Stimulated activated CD4-positive, alpha-beta T cell treated with anti-CD3 and anti-CD28 coated beads, Interleukin-2, amount 100 ng/mL, for 24 hours (primary cell): ENCODE measurements at regions not wholly inside any gene's neighbourhood (a gene's known extent, or its start where the extent isn't known, plus 50 kb on each side); places are given as distances from the start of the nearest gene placed in this dataset.
"Not testable (repeated sequence)": the region's sequence is repeated elsewhere in the genome, so short reads cannot be mapped to it uniquely, and the experiment has no call there.

Source experiments
- DNase-seq, 2 donors: peaks; one replicate each; pipeline ENCODE4 v3.0.0-alpha.2; 2020

DNA sequence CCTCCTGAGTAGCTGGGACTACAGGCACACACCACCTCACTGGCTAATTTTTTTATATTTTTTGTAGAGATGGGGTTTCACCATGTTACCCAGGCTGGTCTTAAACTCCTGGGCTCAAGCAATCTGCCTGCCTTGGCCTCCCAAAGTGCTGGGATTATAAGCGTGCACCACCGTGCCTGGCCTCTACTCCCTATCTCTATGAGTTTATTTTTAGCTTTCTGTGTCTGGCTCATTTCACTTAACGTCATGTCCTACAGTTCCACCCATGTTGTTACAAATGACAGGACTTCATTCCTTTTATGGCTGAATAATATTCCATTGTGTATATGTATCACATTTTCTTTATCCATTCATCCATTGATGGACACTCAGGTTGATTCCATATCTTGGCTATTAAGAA is 164.2 kb upstream of the ZNF648 start:
- DNase-seq: not testable (repeated sequence)

DNA sequence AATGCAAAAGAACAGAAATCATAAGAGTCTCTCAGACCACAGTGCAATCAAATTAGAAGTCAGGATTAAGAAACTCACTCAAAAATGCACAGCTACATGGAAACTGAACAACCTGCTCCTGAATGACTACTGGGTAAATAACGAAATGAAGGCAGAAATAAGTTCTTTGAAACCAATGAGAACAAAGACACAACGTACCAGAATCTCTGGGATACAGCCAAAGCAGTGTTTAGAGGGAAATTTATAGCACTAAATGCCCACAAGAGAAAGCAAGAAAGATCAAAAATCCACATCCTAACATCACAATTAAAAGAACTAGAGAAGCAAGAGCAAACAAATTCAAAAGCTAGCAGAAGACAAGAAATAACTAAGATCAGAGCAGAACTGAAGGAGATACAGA is 160.5 kb upstream of the ZNF648 start:
- not testable (repeated sequence) for DNase-seq

DNA sequence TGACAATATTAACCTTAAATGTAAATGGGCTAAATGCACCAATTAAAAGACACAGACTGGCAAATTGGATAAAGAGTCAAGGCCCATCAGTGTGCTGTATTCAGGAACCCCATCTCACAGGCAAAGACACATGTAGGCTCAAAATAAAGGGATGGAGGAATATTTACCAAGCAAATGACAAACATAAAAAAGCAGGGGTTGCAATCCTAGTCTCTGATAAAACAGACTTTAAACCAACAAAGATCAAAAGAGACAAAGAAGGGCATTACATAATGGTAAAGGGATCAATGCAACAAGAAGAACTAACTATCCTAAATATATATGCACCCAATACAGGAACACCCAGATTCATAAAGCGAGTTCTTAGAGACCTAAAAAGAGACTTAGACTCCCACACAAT is 159.9 kb upstream of the ZNF648 start:
- DNase-seq: not testable (repeated sequence)

DNA sequence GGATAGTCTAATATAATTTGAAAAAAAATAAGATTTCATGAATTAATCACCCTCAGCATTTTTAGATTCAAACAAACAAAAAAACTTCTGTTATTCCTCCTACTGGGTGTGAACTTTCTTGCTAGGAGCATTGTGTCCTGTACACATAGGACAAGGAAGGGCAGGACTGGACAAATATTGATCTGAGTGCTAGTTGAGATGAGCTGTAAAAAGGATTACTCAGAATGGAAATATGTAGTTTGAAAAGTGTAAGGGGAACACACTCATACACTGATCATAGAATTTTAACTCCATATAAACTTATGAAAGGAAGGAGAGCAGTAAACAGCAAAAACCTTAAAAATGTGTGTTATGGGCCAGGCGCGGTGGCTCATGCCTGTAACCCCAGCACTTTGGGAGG is 156.5 kb upstream of the ZNF648 start:
- no peak for DNase-seq

DNA sequence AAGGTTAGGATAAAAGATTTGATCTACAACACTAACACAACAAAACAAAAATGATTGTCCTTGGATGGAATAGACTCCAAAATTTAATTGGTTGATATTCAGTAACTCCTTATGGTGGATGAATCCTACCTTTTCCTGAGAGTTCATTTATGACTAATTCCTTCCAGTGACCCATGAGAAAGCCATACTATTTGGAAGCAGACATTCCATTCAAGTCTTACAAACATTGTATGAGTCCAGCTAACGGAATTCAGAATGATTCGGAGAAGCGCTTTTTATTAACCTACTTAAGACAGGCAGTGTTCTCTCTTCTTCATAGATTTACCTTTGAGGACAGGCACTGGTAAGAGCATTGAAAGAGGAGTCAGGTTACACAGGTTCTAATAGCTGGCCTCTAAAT is 155.6 kb upstream of the ZNF648 start:
- no peak for DNase-seq

DNA sequence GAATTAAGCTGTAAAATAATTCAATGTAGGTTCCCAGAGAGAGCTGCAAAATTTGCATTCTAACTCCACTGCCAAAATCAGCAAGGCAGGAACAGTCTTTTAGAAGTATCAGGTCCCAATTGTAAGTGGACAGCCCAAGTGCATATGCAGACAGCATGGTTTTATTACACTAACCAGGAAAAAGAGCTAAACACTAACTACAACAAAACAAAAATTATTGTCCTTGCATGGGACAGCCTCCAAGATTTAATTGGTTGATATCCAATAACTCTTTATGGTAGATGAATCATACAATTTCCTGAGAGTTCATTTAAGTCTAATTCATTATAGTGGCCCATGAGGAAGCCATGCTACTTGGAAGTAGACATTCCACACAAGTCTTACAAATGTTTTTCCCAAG is 154.3 kb upstream of the ZNF648 start:
- no peak for DNase-seq

DNA sequence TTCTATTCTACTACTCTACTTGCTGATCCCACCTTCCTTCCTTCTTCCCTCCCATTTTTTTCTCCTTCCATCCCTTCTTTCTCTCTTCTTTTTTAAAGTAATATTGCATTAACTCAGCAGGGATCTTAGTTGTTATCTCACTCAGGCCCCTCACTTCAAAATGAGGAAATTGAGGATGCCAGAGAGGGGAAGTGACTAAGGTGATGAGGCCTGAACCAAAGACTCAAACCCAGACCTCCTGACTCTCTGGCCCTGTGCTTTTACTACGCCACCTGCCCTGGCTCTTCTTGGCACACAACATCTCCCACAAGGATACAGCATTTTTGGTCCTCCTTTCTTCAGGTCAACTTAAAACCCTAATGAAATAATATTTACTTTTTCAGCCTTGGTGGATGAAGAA is 151.7 kb upstream of the ZNF648 start:
- no peak for DNase-seq

DNA sequence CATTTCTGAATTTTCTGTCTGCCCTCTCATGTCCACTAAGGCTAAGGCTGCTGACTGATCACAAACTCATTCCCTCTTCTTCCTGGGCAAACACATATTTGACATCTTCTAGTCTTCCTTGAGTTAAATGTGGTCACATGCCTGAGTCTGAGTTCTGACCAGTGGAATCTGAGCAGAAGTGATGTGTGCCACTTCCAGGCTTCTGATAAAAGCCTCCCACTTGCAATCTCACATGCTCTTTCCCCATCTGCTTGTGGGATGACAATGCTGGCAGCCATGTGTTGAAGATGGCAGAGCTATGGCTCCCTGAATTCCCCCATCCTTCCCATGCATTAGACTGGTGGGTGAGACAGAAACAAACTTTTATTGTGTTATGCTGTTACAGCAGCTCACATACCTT is 149.9 kb upstream of the ZNF648 start:
- DNase-seq: no peak

DNA sequence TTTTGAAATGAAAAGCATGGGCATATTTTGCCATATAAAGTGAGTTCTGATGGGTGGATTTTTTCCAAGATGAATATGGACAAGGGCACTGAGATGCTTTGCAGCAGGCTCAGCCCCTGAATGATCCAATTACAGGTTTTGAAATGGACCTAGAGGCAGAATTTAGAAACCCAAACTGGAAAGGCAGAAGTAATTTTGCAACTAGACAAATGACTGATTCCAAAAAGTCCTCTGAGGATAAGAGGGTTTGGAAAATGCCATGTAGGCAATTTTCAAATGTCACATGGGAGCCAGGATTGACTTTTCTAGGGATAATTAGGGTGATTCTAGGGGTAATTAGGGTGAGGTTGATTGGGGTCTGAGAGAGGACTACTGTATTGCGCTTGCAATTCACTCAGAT is 148.9 kb upstream of the ZNF648 start:
- DNase-seq: no peak

DNA sequence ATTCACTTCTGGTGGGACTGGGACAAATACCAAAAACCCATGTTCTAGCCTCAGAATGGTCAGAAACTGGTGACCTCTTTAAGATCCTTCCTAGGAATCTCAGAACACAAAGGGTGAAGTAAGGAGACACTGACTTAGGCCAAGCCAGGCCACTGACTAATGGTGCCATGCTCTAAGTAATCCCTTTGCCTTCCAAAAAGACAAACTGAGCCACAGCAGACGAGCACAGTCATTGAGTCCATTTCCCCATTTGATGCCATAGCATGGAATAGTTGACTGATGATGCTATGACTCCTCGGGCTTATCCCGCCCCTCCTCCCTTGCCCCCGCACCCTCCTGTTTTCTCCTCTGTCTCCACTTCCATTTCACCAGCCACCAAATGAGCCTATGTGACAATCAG is 145.8 kb upstream of the ZNF648 start:
- DNase-seq: no peak

DNA sequence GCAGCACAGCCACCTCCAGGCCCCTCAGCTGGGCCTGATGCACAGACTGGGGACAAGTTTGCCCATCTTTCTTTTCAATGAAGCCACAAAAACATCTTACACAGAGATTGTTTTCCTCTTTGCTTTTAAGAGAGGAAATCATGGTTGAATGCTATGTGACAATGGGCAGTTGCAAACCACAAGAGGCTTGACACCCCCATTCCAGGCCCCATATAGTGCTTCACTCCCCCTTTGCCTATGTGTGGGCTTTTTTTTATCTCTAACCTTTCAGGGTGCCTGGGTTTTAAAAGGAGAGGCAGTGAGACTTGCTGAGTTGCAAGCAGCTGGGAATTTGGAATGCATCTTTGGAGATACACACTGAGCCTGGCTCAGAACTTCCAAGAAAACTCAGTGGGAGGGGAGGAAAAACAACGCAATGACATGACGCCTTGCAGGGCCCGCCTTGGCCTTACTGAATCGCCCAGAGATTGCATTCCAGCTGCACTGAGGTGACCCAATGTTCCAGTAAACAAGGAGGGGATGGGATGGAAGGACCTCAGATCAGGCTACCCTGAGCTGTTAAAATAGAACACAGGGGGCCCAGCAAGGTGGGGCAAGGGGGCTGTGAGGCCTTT is 145.2 kb upstream of the ZNF648 start:
- no peak for DNase-seq

DNA sequence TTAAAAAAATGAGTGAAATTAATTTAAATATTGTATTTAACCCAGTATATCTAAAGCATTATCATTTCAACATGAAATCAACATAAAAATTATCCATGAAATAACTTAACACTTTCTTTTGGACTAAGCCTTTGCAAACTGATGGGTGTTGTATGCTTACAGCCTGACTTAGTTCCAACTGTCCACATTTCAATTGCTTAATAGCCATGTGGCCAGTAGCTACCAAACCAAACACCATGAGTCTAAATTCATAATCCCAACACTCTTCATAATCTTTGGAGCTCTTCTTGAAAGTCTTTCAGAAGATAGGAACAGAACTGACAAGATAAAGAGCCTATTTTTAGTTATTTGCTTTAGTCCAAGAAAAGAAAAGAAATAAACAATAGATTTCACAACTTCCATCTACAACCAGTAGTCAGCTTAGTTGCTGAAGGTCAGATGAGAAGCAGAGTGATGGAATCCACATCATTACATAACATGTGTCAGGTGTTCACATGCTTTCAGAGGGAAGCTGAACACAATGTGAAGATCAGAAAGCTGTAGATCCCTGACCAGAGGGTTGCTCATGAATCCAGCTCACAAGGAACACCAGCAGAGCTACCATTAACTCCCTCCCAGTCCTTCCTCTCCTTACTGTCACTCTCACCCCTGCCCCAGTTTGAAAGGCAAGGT is 144.0 kb upstream of the ZNF648 start:
- no peak for DNase-seq

DNA sequence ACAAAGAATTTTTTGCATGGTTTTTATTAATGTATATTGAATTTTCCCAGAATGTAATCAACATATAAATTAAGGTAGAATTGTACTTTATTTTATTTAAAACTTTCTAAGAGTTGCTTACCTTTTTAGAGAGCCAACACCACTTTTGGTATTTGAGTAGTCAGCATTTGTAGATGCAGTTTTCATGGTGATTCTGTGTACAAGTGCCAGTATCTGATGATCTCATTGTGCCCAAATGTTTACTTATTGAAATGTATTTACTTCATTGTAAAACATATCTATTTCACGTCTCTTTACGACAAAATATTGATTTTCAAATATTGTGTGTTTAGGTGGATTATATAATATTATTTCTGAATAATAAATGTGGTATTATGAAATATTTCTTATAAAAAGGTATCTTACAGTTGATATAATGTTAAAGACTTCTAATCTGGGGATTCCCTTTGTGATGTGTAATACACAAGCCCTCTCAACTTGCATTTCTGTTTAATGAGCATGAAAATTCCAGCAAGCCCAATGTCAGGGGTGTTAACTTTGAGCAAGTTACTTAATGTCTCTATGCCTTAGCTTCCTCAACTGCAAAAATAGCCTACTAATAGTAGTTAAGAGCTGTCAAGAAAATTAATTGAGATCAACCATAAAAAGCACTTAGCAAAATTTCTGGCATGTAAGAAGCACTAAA is 141.8 kb upstream of the ZNF648 start:
- no peak for DNase-seq

DNA sequence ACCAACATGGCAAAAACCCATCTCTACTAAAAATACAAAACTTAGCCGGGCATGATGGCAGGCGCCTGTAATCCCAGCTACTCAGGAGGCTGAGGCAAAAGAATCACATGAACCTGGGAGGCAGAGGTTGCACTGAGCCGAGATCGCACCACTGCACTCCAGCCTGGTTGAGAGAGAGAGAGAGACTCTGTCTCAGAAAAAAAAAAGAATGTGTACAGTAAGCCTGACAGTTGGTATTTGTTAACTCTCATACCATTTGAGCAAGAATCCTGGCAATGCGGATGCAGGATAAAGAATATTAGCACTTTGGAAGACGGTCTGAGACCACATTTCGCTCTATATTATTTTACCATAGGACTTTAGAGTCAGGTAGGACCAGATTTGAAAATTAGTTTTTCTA is 140.0 kb upstream of the ZNF648 start:
- not testable (repeated sequence) for DNase-seq

DNA sequence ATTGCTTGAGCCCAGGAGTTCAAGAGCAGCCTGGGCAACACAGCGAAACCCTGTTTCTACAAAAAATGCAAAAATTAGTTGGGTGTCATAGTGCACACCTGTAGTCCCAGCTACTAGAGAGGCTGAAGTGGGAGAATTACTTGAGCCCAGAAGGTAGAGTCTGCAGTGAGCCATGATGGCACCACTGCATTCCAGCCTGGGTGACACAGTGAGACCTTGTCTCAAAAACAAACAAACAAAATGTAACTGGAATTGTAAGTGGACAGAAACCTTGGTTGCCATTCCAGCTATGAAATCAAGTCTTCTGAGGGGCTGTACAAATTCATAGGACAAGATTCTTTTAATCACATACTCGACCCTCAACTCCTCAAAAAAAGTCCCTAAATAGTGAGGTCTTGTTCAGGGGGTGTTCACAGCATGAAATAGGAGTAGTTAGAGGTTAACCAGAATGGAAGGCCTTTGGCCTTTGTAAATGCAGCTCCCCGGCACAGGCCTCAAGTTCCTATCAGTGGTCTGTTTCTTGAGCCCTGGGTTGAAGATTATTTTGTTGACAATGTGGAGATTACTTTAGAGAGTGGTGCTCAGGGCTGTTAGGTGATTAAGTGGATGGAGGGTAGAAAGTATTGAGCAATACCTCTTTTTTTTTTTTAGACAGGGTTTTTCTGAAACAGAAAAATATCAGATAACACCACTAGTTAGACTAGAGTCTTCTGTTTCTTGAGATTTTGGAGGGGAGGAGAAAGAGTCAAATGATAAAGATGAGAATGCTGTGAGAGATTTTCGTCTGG is 138.7 kb upstream of the ZNF648 start:
- DNase-seq: no peak

DNA sequence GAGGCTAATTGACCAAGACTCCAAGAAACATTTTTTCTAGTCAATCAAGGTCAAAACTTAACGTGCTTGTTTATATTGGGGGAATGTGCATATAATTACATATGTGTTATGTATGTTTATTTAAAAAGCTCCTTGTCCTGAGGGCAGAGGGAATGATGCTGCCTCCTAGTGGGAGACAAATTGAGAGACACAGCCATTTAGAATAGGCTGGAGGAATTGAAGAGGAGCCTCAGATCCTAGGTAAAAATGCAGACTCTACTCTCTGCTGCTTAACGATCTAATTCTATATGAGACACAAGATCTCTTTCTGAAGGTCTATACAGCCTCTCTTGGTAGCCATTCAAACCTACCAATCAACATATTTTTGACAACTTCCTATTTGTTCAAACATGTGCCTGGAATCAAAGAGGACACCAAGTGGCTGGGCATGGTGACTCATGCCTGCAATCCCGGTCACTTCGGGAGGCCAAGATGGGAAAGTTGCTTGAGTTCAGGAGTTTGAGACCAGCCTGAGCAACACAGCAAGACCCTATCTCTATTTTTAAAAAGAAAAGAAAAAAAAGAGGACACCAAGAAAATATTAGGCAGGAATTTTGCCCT is 136.6 kb upstream of the ZNF648 start:
- no peak for DNase-seq

DNA sequence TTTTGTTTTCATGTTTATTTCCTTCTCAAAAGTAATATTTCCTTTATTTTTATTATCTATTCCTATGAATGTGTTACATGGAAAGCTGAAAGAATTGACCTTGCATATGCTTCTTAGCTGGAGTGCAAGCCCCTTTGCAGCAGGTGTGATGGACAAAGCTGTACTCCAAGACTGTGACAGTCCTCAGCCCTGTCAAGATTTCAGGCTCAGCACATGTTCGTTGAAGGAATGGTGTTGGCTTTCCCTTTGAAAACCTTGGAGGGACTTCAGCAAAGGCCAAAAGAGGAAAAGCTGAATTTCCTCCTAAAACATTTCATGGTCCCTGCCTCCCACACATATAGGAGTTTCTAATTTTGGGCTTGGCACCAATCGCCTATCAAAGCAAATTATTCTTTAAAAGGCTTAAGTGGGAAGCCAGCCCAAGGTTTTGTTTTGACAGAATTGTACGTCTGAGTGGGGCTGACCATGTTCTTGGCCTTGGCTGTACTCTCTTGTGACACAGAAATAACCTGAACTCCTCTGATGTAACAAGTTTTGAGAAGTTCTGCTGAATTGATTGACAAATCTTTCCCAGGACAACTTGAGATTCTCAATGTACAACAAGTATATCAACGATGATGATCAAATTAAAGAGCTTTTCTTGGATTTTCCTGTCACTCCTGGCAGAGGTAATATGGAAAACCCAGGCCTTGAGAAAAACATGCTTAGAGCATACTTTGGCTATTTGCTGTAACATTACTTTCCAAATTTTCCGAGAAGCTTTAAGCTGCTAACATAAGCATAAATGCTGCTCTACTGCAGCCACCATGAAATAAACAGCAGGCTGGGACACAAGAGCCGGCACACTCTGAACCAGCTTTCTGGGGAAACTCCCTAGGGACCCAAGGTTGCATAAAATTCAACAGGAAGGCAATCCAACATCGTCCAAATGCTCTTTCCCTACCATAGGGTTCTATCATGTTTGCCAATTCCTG is 135.7 kb upstream of the ZNF648 start:
- DNase-seq: no peak

DNA sequence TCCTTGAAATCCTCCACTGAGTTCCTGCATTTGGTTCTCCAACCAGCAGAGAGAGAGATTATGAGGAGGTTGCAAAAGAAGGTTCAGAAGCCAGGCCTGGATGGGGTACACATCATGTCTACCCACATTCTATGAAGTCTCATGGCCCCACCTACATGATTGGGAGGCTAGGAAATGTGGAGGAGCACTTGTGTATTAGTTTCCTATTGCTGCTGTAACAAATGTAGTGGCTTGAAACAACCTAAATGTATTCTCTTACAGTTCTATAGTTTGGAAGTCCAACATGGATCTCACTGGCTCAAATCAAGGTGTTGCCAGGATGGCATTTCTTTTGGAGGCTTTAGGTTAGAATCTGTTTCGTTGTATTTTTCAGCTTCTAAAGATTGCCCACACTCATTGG is 134.2 kb upstream of the ZNF648 start:
- DNase-seq: no peak

DNA sequence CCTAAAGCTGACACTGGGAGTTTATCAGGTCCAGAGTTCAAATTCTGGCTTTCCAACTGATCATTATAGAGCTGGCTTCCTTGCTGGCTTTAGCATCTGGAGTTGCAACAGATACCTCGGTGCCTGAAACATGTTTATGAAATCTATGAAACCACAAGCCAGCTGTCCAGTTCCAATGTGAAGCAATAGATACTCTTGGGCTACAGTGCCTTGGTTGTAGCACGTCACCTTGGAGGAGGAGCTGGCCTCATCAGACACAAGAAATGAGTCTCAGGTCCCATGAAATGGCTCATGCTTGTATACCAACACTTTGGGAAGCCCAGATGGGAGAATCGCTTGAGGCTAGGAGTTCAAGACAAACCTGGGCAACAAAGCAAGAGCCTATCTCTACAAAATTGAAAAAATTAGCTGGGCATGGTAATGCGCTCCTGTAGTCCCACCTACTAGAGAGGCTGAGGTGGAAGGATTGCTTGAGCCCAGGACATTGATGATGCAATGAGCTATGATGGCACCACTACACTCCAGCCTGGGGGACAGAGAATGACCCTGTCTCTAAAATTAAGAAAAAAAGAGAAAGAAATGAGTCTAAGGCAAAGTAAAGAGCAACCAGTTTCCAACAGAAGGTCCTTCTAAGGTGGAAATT is 132.5 kb upstream of the ZNF648 start:
- no peak for DNase-seq

DNA sequence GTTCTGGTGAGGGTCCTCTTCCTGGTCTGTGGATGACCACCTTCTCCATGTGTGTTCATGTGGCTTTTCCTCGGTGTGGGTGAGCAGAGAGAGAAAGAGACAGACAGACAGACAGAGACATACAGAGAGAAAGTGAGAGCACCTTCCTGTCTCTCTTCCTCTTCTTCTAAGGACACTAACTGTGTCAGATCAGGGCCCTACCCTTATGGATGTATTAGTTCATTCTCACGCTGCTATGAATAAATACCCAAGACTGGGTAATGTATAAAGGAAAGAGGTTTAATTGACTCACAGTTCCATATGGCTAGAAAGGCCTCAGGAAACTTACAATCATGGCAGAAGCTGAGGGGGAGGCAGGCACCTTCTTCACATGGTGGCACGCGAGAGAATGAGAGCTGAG is 131.5 kb upstream of the ZNF648 start:
- no peak for DNase-seq

DNA sequence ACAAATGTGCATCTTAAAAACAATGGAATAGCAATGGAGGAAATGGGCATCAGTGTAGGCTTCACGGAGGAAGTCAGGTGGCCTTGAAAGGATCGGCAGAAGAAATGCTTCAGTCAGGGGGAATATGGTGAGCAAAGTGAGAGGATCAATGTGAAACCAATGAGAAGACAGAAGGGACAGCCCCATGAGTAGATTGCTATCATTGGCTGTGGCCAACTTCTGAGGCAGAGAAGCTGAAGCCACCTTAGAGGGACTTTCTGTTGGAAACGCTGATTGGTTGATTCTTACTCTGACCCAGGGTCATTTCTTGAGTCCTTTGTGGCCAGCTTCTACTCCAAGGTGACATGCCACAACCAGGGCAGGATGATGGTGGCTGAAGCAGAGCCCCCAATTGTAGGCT is 130.7 kb upstream of the ZNF648 start:
- no peak for DNase-seq
